ENCODE measurements at regions not wholly inside any gene's neighbourhood (a gene's known extent, or its start where the extent isn't known, plus 50 kb on each side); places are given as distances from the start of the nearest gene placed in this dataset.
"Not testable (repeated sequence)": the region's sequence is repeated elsewhere in the genome, so short reads cannot be mapped to it uniquely, and the experiment has no call there.

GRCh38 chr5:148889936-148890335, 63.5 kb downstream of the ADRB2 start:
- CTCF ChIA-PET (ENCODE audit: low intra/inter-chr PET ratio, low total read pairs); intact Hi-C loops (cut with micrococcal nuclease; ENCODE audit: unreplicated experiment); BruUV-seq (replicated peaks): not testable (repeated sequence)

DNA sequence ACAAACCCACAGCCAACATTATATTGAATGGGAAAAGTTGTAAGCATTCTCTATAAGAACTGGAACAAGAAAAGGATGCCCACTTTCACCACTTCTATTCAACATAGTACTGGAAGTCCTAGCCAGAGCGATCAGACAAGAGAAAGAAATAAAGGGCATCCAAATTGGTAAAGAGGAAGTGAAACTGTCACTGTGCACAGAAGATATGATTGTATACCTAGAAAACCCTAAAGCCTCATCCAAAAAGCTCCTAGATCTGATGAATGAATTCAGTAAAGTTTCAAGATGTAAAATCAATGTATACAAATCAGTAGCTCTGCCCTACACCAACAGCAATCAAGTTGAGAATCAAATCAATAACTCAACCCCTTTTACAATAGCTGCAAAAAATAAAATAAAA, 69.0 kb downstream of the ADRB2 start:
- DNase-seq (ENCODE audit: low spot score); H3K9me3 ChIP-seq (ENCODE audit: low read length); H3K4me3 ChIP-seq (replicated peaks in 1 of 3; ENCODE audit: insufficient read depth in 1 of 3, low read depth in 2 of 3, low read length in 3 of 3); H3K4me1 ChIP-seq (ENCODE audit: insufficient read depth, low read length); POLR2A ChIA-PET; CTCF ChIA-PET (ENCODE audit: low intra/inter-chr PET ratio, low total read pairs); ATAC-seq; H3K9ac ChIP-seq (ENCODE audit: insufficient read depth, low read depth, low read length); H3K27ac ChIP-seq (ENCODE audit: extremely low read length, insufficient read depth, low read length); H3K4me2 ChIP-seq (ENCODE audit: low read depth, low read length); intact Hi-C loops (cut with micrococcal nuclease; ENCODE audit: unreplicated experiment); FAIRE-seq; H3K79me2 ChIP-seq (ENCODE audit: insufficient read depth, low read length); in situ Hi-C loops (cut with HindIII; ENCODE audit: extremely low pct_ligation_motif_present, low pct_unique_long_range_greater_than_20kb); H2AFZ ChIP-seq (ENCODE audit: low read length); H3K36me3 ChIP-seq (replicated peaks in 1 of 2; ENCODE audit: control insufficient read depth in 1 of 2, insufficient read depth in 2 of 2, low read length in 2 of 2); BruUV-seq (replicated peaks); H3K27me3 ChIP-seq (ENCODE audit: control insufficient read depth in 1 of 2, insufficient read depth in 2 of 2, low read length in 2 of 2); H4K20me1 ChIP-seq (ENCODE audit: insufficient read depth, low read length): not testable (repeated sequence)
- 0% methylated on average over 1 of the region's 1 CpG for WGBS (ENCODE audit: low lambda C conversion rate)

More at GRCh38 chr5:148889936-148890335, 63.5 kb downstream of the ADRB2 start:
- H3K9me3 ChIP-seq (ENCODE audit: low read length); FAIRE-seq; H3K4me1 ChIP-seq (ENCODE audit: insufficient read depth, low read length); H3K4me3 ChIP-seq (replicated peaks in 1 of 3; ENCODE audit: insufficient read depth in 1 of 3, low read depth in 2 of 3, low read length in 3 of 3); H2AFZ ChIP-seq (ENCODE audit: low read length); H3K4me2 ChIP-seq (ENCODE audit: low read depth, low read length); H3K27me3 ChIP-seq (ENCODE audit: control insufficient read depth in 1 of 2, insufficient read depth in 2 of 2, low read length in 2 of 2); H3K36me3 ChIP-seq (replicated peaks in 1 of 2; ENCODE audit: control insufficient read depth in 1 of 2, insufficient read depth in 2 of 2, low read length in 2 of 2); POLR2A ChIA-PET; DNase-seq (ENCODE audit: low spot score); H3K27ac ChIP-seq (ENCODE audit: extremely low read length, insufficient read depth, low read length); in situ Hi-C loops (cut with HindIII; ENCODE audit: extremely low pct_ligation_motif_present, low pct_unique_long_range_greater_than_20kb); H4K20me1 ChIP-seq (ENCODE audit: insufficient read depth, low read length); H3K9ac ChIP-seq (ENCODE audit: insufficient read depth, low read depth, low read length); H3K79me2 ChIP-seq (ENCODE audit: insufficient read depth, low read length); ATAC-seq: not testable (repeated sequence)
- WGBS (ENCODE audit: low lambda C conversion rate) = 41% methylated on average over 5 of the region's 5 CpGs

- no peak overlapping the region for H3K27ac ChIP-seq (ENCODE audit: extremely low read length, insufficient read depth, low read length)
- H3K9me3 ChIP-seq (ENCODE audit: low read length) = no peaks in the 10 kb centered on the region
- DNase-seq (ENCODE audit: low spot score) (no peak), ATAC-seq (no peak), FAIRE-seq (no peak)
- BruUV-seq (replicated peaks) = no TSS peak
- ChIA-PET CTCF (ENCODE audit: low intra/inter-chr PET ratio, low total read pairs) (no interaction called here), POLR2A (no interaction called here)
- H3K27me3 ChIP-seq (ENCODE audit: control insufficient read depth in 1 of 2, insufficient read depth in 2 of 2, low read length in 2 of 2) = no peaks in the 10 kb centered on the region; a peak in 1 of 5 replicates
- TF ChIP-seq ZNF367 (CRISPR knock-in tag; IDR thresholded peaks at IDR 0.05; ENCODE audit: borderline replicate concordance) (no peak), CSRNP2 (CRISPR knock-in tag; conservative IDR thresholded peaks at IDR 0.05; ENCODE audit: low read depth) (no peak), TBX3 (IDR thresholded peaks at IDR 0.05; ENCODE audit: borderline replicate concordance) (no peak), NFATC3 (CRISPR knock-in tag; IDR thresholded peaks at IDR 0.05) (no peak), ZNF30 (CRISPR knock-in tag; IDR thresholded peaks at IDR 0.05) (no peak), PCBP1 (IDR thresholded peaks at IDR 0.05; ENCODE audit: borderline replicate concordance, low read depth, low read length) (no peak), KDM4B (CRISPR knock-in tag; IDR thresholded peaks at IDR 0.05) (no peak), NONO (IDR thresholded peaks at IDR 0.05) (no peak), NONO (CRISPR knock-in tag; conservative IDR thresholded peaks at IDR 0.05) (no peak), ZSCAN9 (CRISPR knock-in tag; IDR thresholded peaks at IDR 0.05; ENCODE audit: borderline replicate concordance) (no peak), BRD4 (CRISPR knock-in tag; IDR thresholded peaks at IDR 0.05) (no peak), SYNCRIP (IDR thresholded peaks at IDR 0.05; ENCODE audit: insufficient read depth, low read depth, low read length) (no peak), ZNF816 (CRISPR knock-in tag; IDR thresholded peaks at IDR 0.05; ENCODE audit: borderline replicate concordance) (no peak), ESRRA (CRISPR knock-in tag; IDR thresholded peaks at IDR 0.05; ENCODE audit: low read depth) (no peak)
- in situ Hi-C loops (cut with HindIII; ENCODE audit: extremely low pct_ligation_motif_present, low pct_unique_long_range_greater_than_20kb) (no loop called here), intact Hi-C loops (cut with micrococcal nuclease; ENCODE audit: unreplicated experiment) (no loop called here)
- H4K20me1 ChIP-seq (ENCODE audit: insufficient read depth, low read length) = no peaks in the 10 kb centered on the region
- H3K4me1 ChIP-seq (ENCODE audit: insufficient read depth, low read length) = no peaks in the 10 kb centered on the region
- H3K4me2 ChIP-seq (ENCODE audit: low read depth, low read length) = no peak overlapping the region
- WGBS (ENCODE audit: low lambda C conversion rate) = 24% methylated on average over 9 of the region's 9 CpGs
- no peak overlapping the region for H3K9ac ChIP-seq (ENCODE audit: insufficient read depth, low read depth, low read length)
- no peak overlapping the region for H2AFZ ChIP-seq (ENCODE audit: low read length)
- no peak overlapping the region for H3K4me3 ChIP-seq (replicated peaks in 1 of 3; ENCODE audit: insufficient read depth in 1 of 3, low read depth in 2 of 3, low read length in 3 of 3)
- no peaks in the 10 kb centered on the region for H3K36me3 ChIP-seq (replicated peaks in 1 of 2; ENCODE audit: control insufficient read depth in 1 of 2, insufficient read depth in 2 of 2, low read length in 2 of 2)
- no peaks in the 10 kb centered on the region for H3K79me2 ChIP-seq (ENCODE audit: insufficient read depth, low read length)
These were observed 71.4 kb downstream of the ADRB2 start for GRCh38 chr5:148897842-148898241.

Data from HepG2 (cell line).